HCT116 (cell line): ENCODE measurements at regions not wholly inside any gene's neighbourhood (a gene's known extent, or its start where the extent isn't known, plus 50 kb on each side); places are given as distances from the start of the nearest gene placed in this dataset.

Experiments
- ATAC-seq: fragments of 200-7000 bp; cut with Tn5 transposase; 2 replicates; pipeline ENCODE4 v1.9.1; 2020; ENCODE audit warnings: mild to moderate bottlenecking, moderate library complexity
- BruUV-seq: library from RNA; stranded (reverse); fragments of 400-500 nt; replicated peaks from 2 replicates; lab custom pipeline; 2021; lab: Mats Ljungman, UMichigan
- CTCF ChIA-PET: fragments of 300-600 bp; sonication (Branson Sonifier 250); formaldehyde crosslinking; loops from one replicate; lab custom pipeline; 2021; ENCODE audit warnings: antibody characterized with exemption; lab: Charles Lee
- POLR2A ChIA-PET: fragments of 300-600, 350-600 bp; sonication (Branson Sonifier 250); formaldehyde crosslinking; loops from one replicate; lab custom pipeline; 2021; ENCODE audit warnings: antibody characterized with exemption; lab: Charles Lee
- RAD21 ChIA-PET, 2 experiments: fragments of 300-600 bp; sonication (Branson Sonifier 250); formaldehyde crosslinking; loops; one replicate each; lab custom pipeline; 2023; ENCODE audit warnings: low total read pairs in 2 of 2; ENCODE audit not compliant: uncharacterized antibody in 2 of 2, unreplicated experiment in 2 of 2, low non-redundant PET in 1 of 2; lab: Charles Lee
- DNase-seq: peaks from one replicate; pipeline ENCODE4 v3.0.0-alpha.2; 2010; ENCODE audit warnings: low read depth, low spot score
- H2AFZ ChIP-seq: fragments of 200-600 bp; shearing (Covaris generic), sonication (generic); 2 replicates; pipeline ENCODE4 v1.6.1; 2017; ENCODE audit warnings: low read depth, mixed run types, mixed read lengths, antibody characterized with exemption, low read length; ENCODE audit not compliant: poor library complexity, severe bottlenecking
- H3K27ac ChIP-seq: 2 replicates; pipeline ENCODE4 v1.5.1; 2012; ENCODE audit warnings: low read depth, low read length
- H3K27me3 ChIP-seq: fragments of 200-600 bp; sonication (generic); 2 replicates; pipeline ENCODE4 v1.6.1; 2016; ENCODE audit warnings: mixed run types, low read length, mixed read lengths; ENCODE audit not compliant: insufficient read depth
- H3K36me3 ChIP-seq, 2 experiments: fragments of 200-500 bp in 1 of 2; fragments of 200-600 bp in 1 of 2; sonication (Bioruptor generic) in 1 of 2; sonication (generic) in 1 of 2; 2 replicates each; pipeline versions ENCODE4 v1.5.1 to v1.6.1; 2014 to 2016; ENCODE audit warnings: low read length in 2 of 2, inconsistent platforms in 1 of 2, mixed read lengths in 1 of 2, mixed run types in 1 of 2; ENCODE audit not compliant: insufficient read depth in 2 of 2, control insufficient read depth in 1 of 2
- H3K4me1 ChIP-seq, 2 experiments: fragments of 200-600 bp in 1 of 2; sonication (generic) in 1 of 2; 2 replicates each; pipeline versions ENCODE4 v1.5.1 to v1.6.1; 2012 to 2017; ENCODE audit warnings: low read length in 2 of 2, inconsistent platforms in 1 of 2, mild to moderate bottlenecking in 1 of 2, mixed read lengths in 1 of 2, mixed run types in 1 of 2, moderate library complexity in 1 of 2; ENCODE audit not compliant: insufficient read depth in 2 of 2, control insufficient read depth in 1 of 2
- H3K4me2 ChIP-seq: fragments of 200-600 bp; sonication (generic); 2 replicates; pipeline ENCODE4 v1.6.1; 2017; ENCODE audit warnings: mixed run types, low read length, mixed read lengths
- H3K4me3 ChIP-seq, 2 experiments: fragments of 200-600 bp in 1 of 2; sonication (generic) in 1 of 2; replicated peaks in 1 of 2; 2 replicates each; pipeline ENCODE4 v1.5.1; 2011 to 2016; ENCODE audit warnings: low read length in 2 of 2, control low read depth in 1 of 2, low read depth in 1 of 2, mild to moderate bottlenecking in 1 of 2, mixed read lengths in 1 of 2, mixed run types in 1 of 2
- H3K79me2 ChIP-seq: fragments of 200-600 bp; sonication (generic); 2 replicates; pipeline ENCODE4 v1.6.1; 2017; ENCODE audit warnings: mild to moderate bottlenecking, mixed run types, low read length, moderate library complexity, mixed read lengths; ENCODE audit not compliant: insufficient read depth
- H3K9ac ChIP-seq: fragments of 200-600 bp; sonication (generic); 2 replicates; pipeline ENCODE4 v1.6.1; 2016; ENCODE audit warnings: low read length, mixed read lengths
- H3K9me2 ChIP-seq: fragments of 200-600 bp; sonication (generic), shearing (Covaris generic); 2 replicates; pipeline ENCODE4 v1.6.1; 2017; ENCODE audit warnings: mixed run types, mild to moderate bottlenecking, moderate library complexity; ENCODE audit not compliant: insufficient read depth
- H3K9me3 ChIP-seq, 2 experiments: fragments of 200-500 bp in 1 of 2; fragments of 200-600 bp in 1 of 2; sonication (Bioruptor generic) in 1 of 2; sonication (generic) in 1 of 2; 2 replicates each; pipeline ENCODE4 v1.6.1; 2014 to 2017; ENCODE audit warnings: low read length in 2 of 2, mixed read lengths in 2 of 2, inconsistent platforms in 1 of 2, low read depth in 1 of 2, mild to moderate bottlenecking in 1 of 2, mixed run types in 1 of 2, moderate library complexity in 1 of 2; ENCODE audit not compliant: control insufficient read depth in 1 of 2, insufficient read depth in 1 of 2
- H4K20me1 ChIP-seq: fragments of 200-600 bp; sonication (generic), shearing (Covaris generic); 2 replicates; pipeline ENCODE4 v1.6.1; 2017; ENCODE audit warnings: mixed run types, mild to moderate bottlenecking, moderate library complexity; ENCODE audit not compliant: insufficient read depth
- CBX3 ChIP-seq: IDR thresholded peaks from 2 replicates; pipeline ENCODE4 v1.6.1; 2012; ENCODE audit warnings: low read depth
- EGR1 ChIP-seq: IDR thresholded peaks from 2 replicates; pipeline ENCODE4 v1.6.1; 2012; ENCODE audit warnings: low read depth
- ELF1 ChIP-seq: IDR thresholded peaks from 2 replicates; pipeline ENCODE4 v1.6.1; 2012; ENCODE audit warnings: low read depth, borderline replicate concordance
- EZH2 ChIP-seq: fragments of 200-600 bp; sonication (generic); IDR thresholded peaks from 2 replicates; pipeline ENCODE4 v1.6.1; 2017; ENCODE audit warnings: antibody characterized with exemption, mixed run types
- EZH2phosphoT487 ChIP-seq: fragments of 200-600 bp; IDR thresholded peaks from 2 replicates; pipeline ENCODE4 v1.6.1; 2018; ENCODE audit warnings: antibody characterized with exemption, borderline replicate concordance
- FOSL1 ChIP-seq: IDR thresholded peaks from 2 replicates; pipeline ENCODE4 v1.6.1; 2012; ENCODE audit warnings: low read depth
- JUND ChIP-seq: IDR thresholded peaks from 2 replicates; pipeline ENCODE4 v1.6.1; 2012
- POLR2AphosphoS5 ChIP-seq: IDR thresholded peaks from 2 replicates; pipeline ENCODE4 v1.6.1; 2011; ENCODE audit warnings: mild to moderate bottlenecking, low read depth, low read length, moderate library complexity
- RAD21 ChIP-seq: IDR thresholded peaks from 2 replicates; pipeline ENCODE4 v1.6.1; 2012; ENCODE audit warnings: low read depth, mild to moderate bottlenecking
- SIN3A ChIP-seq: IDR thresholded peaks from 2 replicates; pipeline ENCODE4 v1.6.1; 2012; ENCODE audit warnings: low read depth
- SP1 ChIP-seq: IDR thresholded peaks from 2 replicates; pipeline ENCODE4 v1.6.1; 2012; ENCODE audit warnings: low read depth
- YY1 ChIP-seq: IDR thresholded peaks from 2 replicates; pipeline ENCODE4 v1.6.1; 2011; ENCODE audit warnings: low read length, low read depth, moderate library complexity, mild to moderate bottlenecking; ENCODE audit not compliant: insufficient replicate concordance; ENCODE audit errors: extremely low read depth
- ZFX ChIP-seq: fragments of 450-650 bp; IDR thresholded peaks from 2 replicates; pipeline ENCODE4 v1.6.1; 2017
- ZNF274 ChIP-seq: fragments of 200-500 bp; sonication (Bioruptor generic); IDR thresholded peaks from 2 replicates; pipeline ENCODE4 v1.6.1; 2014; ENCODE audit warnings: mild to moderate bottlenecking, low read depth, low read length, inconsistent platforms
- intact Hi-C: fragments of 100-400 bp; cut with micrococcal nuclease; formaldehyde crosslinking; loops from 2 replicates; pipeline ENCODE4 v1.10.0; 2022
- TF ChIP-seq, protein P1 (sequence below): IDR thresholded peaks from 2 replicates; pipeline ENCODE4 v1.6.1; 2012; ENCODE audit warnings: low read depth

DNA sequence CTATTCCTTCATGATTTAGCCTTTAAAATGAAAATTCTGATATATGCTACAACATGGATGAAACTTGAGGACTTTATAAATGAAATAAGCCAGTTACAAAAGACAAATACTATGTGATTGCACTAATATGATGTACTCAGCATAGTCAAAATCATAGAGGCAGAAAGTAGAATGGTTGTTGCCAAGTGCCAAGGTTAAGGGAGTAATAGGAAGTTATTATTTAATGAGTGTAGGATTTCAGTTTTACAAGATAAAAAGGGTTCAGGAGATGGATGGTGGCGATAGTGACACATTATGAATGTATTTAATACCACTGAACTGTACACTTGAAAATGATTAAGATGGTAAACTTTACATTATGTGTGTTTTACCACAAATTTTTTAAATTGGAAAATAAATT lies 73.1 kb upstream of the FMN2 start:
- intact Hi-C loops = no loop called here
- Histone ChIP-seq H4K20me1 (no peaks in the 10 kb centered on the region), H3K4me3 (no peak overlapping the region), H3K9ac (no peak overlapping the region), H3K79me2 (no peaks in the 10 kb centered on the region), H3K27me3 (no peaks in the 10 kb centered on the region), H3K36me3 (no peaks in the 10 kb centered on the region), H3K9me3 (peaks cover 0 to 20% of the 10 kb centered on the region in 2 experiments; a peak in 3 of 4 replicates), H3K27ac (no peak overlapping the region), H3K9me2 (no peaks in the 10 kb centered on the region), H2AFZ (no peak overlapping the region), H3K4me1 (no peaks in the 10 kb centered on the region), H3K4me2 (no peak overlapping the region)
- no TSS peak for BruUV-seq
- RAD21 ChIA-PET = no interaction called here
- no peak for ATAC-seq
- no peak for DNase-seq
- CTCF ChIA-PET = no interaction called here
- POLR2A ChIA-PET = no interaction called here
- no peak for TF ChIP-seq ZNF274
- TF ChIP-seq, protein P1, sequence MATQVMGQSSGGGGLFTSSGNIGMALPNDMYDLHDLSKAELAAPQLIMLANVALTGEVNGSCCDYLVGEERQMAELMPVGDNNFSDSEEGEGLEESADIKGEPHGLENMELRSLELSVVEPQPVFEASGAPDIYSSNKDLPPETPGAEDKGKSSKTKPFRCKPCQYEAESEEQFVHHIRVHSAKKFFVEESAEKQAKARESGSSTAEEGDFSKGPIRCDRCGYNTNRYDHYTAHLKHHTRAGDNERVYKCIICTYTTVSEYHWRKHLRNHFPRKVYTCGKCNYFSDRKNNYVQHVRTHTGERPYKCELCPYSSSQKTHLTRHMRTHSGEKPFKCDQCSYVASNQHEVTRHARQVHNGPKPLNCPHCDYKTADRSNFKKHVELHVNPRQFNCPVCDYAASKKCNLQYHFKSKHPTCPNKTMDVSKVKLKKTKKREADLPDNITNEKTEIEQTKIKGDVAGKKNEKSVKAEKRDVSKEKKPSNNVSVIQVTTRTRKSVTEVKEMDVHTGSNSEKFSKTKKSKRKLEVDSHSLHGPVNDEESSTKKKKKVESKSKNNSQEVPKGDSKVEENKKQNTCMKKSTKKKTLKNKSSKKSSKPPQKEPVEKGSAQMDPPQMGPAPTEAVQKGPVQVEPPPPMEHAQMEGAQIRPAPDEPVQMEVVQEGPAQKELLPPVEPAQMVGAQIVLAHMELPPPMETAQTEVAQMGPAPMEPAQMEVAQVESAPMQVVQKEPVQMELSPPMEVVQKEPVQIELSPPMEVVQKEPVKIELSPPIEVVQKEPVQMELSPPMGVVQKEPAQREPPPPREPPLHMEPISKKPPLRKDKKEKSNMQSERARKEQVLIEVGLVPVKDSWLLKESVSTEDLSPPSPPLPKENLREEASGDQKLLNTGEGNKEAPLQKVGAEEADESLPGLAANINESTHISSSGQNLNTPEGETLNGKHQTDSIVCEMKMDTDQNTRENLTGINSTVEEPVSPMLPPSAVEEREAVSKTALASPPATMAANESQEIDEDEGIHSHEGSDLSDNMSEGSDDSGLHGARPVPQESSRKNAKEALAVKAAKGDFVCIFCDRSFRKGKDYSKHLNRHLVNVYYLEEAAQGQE = no peak

DNA sequence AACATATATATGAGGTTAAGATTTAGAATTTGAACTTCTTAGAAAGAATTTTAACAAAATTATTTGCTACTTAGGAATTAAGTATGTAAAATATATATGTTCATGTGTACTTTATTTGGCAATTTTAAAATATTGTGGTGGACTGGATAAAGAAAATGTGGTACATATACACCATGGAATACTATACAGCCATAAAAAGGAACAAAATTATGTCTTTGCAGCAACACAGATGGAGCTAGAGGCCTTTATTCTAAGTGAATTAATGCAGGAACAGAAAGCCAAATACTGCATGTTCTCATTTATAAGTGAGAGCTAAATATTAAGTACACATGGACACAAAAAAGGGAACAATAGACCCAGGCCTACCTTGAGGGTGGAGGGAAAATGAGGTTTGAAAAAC lies 72.2 kb upstream of the FMN2 start:
- ChIA-PET POLR2A (no interaction called here), CTCF (no interaction called here), RAD21 (no interaction called here)
- no TSS peak for BruUV-seq
- ATAC-seq (no peak), DNase-seq (no peak)
- no peak overlapping the region for H2AFZ ChIP-seq
- H3K4me2 ChIP-seq = no peak overlapping the region
- no peaks in the 10 kb centered on the region for H3K79me2 ChIP-seq
- H3K27ac ChIP-seq = no peak overlapping the region
- no peaks in the 10 kb centered on the region for H3K36me3 ChIP-seq
- TF ChIP-seq ELF1 = no peak
- TF ChIP-seq EZH2phosphoT487 = no peak
- no peak for TF ChIP-seq SP1
- TF ChIP-seq CBX3 = no peak
- no peak for TF ChIP-seq YY1
- no peak for TF ChIP-seq EGR1
- TF ChIP-seq RAD21 = no peak
- TF ChIP-seq ZFX = no peak
- TF ChIP-seq SIN3A = no peak
- TF ChIP-seq JUND = no peak
- no peak for TF ChIP-seq EZH2
- TF ChIP-seq, protein P1 = no peak
- no peak for TF ChIP-seq FOSL1
- TF ChIP-seq ZNF274 = no peak
- no peak for TF ChIP-seq POLR2AphosphoS5
- TF ChIP-seq, all 23 proteins: peak for 0
- peaks cover 0 to 22% of the 10 kb centered on the region in 2 experiments; a peak in 3 of 4 replicates for H3K9me3 ChIP-seq
- H4K20me1 ChIP-seq = no peaks in the 10 kb centered on the region
- H3K9me2 ChIP-seq = no peaks in the 10 kb centered on the region
- no peaks in the 10 kb centered on the region for H3K4me1 ChIP-seq
- H3K4me3 ChIP-seq = no peak overlapping the region
- no peaks in the 10 kb centered on the region for H3K27me3 ChIP-seq
- intact Hi-C loops = no loop called here
- no peak overlapping the region for H3K9ac ChIP-seq
